CD4-positive, alpha-beta T cell treated with Interferon alpha-2 for 1 hour (primary cell): ENCODE measurements at regions not wholly inside any gene's neighbourhood (a gene's known extent, or its start where the extent isn't known, plus 50 kb on each side); places are given as distances from the start of the nearest gene placed in this dataset.
"Not testable (repeated sequence)": the region's sequence is repeated elsewhere in the genome, so short reads cannot be mapped to it uniquely, and the experiment has no call there.

Experiments
- DNase-seq, 2 donors: peaks; one replicate each; pipeline ENCODE4 v3.0.0-alpha.2; 2020 to 2022

DNA sequence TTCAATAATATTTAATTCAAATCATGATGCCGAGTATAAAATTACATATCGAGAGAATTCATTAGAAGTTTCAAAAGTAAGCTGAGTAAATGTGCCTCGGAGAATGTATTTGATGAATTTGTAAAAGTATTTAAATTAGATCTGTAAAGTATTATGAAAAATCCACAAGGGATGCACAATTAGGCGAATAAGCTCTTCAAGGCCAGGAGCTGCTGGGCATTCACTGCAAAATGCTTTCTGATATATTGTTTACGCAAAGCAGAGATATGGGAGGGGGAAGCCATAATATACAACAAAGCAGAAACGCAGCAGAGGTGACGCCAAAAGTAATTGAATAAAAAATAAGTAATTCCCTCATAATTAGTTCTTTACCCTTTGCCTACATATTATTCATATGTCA is 1121.5 kb upstream of the TENM3 start:
- DNase-seq: no peak

DNA sequence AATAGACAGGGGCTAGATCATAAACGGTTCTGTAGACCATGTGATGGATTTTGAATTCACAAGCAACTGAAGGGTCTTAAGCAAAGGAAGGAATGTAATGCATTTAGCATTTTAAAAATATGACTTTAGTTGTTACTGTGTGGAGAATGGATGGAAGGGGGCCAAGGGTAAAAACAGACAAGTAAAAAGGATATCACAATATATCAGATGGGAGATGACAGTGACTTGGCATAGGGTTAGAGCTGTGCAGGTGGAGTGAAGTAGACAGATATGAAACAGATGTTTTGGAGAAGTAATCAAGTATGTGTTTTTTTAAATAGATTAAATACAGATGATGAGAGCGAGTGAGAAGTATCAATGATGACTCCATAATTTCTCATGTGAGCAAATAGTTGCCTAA is 1116.0 kb upstream of the TENM3 start:
- no peak for DNase-seq

DNA sequence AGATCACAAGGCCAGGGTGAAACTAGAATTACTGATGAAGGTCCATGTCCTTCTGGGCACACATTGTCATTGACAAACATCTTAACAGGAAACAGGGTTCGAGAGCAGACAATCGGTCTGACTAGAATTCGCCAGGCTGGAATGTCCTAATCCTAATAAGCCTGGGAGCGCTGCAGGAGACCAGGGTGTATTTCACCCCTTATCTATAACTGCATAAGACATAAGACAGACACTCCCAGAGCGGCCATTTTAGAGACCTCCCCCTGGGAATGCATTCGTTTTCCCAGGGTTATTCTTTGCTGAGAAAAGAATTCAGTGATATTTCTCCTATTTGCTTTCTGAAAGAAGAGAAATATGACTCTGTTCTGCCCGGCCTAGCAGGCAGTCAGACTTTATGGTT is 1112.9 kb upstream of the TENM3 start:
- not testable (repeated sequence) for DNase-seq

DNA sequence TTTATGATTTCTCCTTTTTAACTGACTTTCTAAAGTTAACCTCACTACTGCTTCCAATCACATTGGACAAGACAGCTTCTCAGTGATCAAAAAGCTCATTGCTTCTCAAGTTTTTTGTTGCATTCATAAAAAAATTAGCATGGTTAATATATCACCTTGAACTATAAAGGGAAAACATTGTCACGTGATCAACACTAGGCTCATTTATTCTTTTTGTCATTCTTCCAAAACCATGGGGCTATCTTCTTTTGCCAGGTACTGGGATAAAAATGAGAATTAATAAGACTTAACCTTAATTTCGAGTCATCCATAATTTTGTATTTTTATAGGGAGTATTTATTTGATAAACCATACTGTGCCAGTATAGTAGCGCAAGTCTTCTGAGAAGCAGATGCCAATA is 1105.9 kb upstream of the TENM3 start:
- DNase-seq: no peak

DNA sequence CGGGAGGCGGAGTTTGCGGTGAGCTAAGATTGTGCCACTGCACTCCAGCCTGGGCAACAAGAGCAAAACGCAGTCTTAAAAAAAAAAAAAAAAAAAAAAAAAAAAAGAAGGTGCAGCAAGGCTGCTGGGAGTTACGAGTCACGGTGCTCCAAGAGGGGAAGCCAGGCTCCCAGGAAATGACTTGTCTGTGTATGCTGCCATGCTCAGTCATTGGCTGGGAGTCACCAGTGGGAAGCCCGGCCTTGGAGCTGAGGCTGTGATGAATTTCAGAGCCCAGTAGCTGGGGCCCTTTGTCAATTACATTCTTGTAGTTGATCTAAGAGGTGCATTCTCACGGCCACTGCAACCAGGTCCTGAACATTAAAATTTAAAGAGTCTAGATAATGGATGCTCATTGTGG is 1105.1 kb upstream of the TENM3 start:
- DNase-seq: no peak

DNA sequence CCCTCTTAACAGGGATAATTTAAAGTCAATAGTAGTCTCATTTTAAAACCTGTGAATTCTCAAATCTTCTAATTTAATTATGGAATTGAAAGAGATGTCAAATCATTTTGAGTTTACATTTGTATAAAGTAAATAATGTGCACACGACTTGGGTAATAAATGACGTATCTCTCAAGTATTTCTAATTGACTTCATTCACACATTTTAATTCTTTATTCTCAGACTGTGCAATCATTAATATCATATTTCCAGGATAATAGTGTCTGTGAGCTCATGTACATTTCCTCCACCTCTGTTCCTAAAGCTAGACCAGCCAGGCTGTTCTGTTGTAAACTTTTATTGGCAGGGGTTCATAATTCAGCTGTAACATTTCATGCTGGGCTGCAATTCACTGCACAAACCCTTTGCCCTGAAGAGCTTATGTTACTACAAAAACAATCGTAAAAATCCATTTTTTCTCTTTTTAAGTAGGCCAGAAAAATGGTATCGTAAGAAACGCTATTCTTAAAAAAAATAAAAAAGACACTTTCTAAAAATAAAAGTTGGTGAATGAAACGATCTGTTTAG is 1103.1 kb upstream of the TENM3 start:
- no peak for DNase-seq

DNA sequence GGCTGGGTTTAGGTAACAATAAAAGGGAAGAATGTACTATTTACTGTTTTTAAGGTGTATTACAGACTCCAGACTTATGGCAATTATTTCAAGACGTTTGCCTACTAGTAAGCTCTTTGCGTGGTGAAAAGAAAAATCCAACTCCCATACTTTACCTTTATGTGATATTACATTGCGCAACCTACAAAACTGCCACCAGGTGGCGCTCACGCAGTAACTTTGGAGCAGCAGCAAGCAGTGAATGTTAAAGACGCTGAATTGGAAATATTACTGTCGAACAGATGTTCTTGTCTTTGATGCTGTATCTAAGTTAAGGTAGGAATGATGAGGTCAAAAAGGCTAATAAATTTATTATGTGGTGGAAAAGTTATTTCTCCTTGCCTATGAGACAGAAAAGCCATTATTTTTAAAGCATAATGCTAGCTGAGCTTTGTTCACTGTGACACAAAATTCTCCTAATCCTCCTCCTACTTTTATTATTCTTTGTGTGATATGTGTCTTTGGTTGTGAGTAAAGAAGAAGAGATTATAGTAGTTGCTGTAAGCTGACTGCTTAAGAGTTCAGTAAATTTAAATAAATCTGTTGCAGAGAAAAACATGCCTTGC is 1099.8 kb upstream of the TENM3 start:
- peak; percentile 46 to 65 for DNase-seq

DNA sequence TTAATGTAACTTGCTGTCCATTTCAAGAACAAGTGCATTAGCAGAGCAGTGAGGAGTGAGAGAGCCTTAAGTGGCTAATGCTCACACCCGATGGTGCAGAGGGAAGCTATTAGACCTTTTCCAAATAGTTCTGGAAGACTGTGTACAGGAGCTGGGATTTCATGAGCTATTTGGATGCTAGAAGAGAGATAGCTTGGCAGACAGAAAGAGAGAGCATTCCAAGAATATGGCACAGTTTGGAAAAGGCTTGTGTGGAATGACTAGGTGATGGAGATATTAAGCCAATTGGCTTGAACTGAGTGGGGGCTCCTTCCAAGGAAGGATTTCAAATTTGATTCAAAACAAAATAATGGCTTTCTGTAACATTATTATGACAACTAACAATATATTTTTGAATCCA is 1097.2 kb upstream of the TENM3 start:
- no peak for DNase-seq

DNA sequence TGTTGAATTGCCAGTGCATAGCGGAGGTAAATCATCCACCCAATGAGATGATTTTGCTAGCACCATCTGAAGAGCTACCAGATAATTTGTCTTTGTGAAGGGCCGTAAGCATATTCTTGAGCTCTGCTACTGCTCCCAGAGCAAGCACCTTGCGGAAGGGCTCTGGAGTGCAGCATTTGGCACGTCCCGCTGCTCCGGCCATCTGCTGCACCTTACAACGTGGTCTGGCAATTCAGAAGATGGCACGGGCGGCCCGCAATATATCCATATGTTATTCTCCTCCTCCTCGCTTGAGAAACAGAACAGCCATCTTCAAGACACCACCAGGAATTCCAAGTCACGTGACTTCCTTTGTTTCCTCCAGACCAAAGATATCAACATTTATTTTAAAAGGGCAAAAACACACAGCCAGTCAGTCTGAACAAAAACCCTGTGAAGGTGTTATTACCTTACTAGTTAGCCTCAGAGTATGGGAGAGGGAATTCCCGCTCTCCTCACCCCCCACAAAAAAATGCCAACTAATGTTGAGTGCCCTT is 1095.7 kb upstream of the TENM3 start:
- no peak for DNase-seq

DNA sequence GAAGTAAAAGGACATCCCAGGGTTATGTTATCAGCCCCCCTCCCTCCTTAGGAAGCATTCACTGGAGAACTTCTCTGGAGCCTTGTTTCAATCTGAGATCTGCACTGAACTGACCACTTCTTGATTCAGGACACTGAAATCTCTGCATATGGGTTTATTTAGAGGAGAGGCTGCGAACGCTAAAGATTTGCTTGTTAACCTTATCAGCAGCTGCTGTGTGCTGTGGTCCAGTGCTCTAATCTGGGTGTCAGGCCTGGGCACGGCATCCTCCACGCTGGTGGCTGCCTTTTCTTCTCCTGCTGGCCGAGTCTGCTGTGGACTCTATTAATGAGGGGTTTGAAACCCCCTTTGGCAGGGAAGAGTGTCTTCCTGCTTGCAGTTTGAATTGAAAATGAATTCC is 1094.7 kb upstream of the TENM3 start:
- no peak for DNase-seq

DNA sequence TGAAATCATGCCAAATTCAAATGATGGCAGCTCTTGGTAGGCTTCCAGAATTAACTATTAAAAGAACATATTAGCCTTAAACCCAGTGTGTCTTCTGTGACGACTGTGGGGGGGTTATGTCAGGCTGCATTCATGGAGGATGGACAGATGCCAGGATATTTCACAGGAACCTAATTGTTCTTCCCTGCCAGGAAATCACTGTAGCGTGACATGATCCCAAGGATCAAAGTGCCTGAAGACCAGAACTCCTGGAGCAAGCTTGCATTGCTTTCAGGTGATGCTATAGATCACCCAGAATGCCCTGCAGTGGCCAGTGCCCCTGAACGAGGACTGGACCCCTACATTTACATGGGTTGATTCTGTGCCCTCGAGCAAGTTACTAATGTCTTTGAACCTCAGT is 1093.0 kb upstream of the TENM3 start:
- no peak for DNase-seq

DNA sequence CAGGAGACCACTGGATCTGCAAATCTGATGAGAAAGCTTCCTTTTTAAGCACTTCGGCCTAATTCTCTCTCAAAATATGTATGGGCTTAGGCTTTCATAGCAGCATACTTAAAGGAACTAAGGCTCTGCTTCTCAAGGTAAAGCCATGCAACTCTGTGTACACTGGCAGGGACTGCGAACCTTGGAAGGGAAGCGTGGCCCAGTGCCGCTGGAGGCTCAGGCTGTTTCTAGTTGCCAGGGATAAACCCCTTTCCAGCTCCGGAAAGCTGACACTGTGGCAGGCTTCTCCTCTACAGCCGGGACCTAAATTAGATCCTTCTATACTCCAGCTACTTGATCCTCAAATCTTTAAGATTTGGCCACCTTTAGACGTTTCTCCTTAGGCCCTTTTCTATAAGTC is 1091.3 kb upstream of the TENM3 start:
- no peak for DNase-seq

DNA sequence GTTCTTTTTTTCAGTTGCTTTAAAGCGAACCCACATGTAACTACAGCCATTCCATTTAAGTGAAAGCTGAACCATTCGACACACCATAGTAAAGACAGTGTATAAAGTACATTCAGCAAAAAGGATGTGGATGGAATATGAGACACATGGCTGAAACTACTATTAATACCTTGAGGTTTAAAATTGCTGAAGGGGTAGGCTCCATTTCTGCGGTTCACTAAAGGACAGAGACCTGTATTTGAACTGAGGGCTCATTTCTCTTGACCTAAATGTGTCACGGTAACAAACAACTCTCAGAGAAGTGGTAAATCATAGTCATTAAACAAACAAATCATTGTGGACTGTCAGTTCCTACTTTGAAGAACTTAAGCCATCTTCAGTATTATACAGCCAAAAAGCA is 1085.6 kb upstream of the TENM3 start:
- no peak for DNase-seq

DNA sequence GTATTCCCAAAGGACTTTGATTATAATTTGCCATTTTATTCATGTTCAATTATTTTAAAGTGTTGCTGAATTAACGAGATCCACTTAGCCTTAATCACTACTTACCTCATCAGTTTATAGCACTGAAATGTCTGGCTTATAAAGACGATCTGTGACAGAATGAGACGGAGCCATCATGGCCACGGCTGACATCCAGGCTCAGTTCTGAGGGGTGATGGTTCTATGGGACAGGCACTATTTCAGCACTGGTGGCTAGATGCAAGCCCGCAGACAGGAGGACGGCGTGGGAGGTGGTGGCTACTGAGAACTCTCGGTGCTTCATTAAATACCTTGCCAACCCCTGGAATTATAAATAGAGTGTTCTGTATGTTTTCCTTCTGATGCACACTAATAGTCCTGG is 1084.2 kb upstream of the TENM3 start:
- DNase-seq: no peak

DNA sequence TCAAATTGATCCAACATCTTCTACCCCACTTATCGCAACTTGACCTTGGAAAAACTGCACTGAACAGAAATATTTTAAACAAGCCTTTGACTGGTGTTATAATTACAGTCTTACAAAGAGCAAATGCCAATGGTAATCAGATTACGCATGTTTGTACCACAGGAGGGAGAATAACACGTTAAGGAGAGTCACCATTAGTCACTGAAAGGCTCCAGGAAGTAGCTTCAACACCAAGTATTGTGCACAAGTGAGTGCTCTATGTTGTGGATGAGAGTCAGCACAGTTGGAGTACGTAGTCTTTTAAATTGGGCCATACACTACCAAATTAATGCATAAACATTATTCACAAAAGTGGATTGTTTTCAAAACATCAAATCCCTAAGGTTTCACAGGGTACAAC is 1081.5 kb upstream of the TENM3 start:
- DNase-seq: no peak

DNA sequence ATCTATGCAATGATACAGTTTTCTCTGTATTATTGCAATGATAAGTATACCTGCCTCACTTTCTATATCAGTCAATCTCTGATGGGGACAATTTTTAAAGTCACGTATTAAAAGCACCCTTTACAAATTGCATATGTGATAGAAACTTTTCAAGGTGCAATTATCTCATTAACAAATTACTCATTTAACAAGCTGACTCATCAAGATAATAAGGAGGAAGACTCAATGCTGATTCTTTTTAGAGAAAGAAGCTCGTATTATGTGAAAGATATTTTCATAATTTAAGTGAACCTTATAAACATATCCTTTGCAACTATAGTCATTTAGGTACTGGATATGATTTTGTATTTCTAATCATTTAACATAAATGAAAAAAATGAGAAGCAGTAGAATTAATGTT is 1080.9 kb upstream of the TENM3 start:
- no peak for DNase-seq

DNA sequence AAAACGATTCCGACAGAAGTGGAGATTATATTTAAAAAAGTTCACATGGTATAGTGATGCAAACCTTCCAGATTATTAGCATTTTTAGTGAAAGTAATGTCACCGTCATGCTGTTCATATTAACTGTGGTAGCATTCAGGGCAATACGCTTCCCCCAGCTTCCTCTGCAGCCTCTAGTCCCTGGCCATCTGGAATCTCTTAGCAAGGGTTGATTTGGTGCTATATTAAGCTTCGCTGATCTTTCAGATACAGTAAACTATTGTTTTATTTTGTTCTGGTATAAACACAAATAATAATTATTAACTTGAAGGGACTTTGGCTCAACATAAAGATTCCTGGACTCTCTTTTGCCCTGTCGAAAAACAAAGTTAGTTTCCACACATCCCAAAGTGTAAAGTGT is 1080.5 kb upstream of the TENM3 start:
- DNase-seq: no peak

DNA sequence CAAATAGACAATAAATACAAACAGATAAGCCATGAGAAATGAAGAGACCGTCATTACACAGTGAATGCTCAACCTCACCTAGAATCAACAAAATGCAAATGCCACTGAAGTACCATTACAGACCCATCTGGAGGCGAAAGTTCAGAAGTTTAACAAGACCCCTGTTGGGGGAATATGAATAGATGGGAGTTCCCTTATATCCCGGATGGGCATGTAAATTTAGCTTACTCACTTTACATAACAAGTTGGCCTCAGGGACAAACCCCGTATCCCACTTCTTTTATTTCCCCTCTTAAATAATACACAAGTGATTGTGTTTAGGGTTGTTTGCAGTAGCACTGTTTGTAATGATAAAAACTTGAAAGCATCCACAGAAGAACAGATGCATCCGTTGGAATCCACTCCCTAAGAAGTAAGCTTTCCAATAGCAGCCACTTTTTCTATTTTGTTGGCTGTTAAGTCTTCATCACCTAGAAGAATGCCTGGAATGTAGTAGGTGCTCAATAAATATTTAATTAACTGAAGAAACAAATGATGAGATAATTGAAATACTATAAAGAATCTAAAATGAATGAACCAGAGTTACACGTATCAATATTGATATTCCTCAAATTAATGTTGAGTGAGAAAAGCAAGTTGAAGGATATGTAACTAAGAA is 1076.3 kb upstream of the TENM3 start:
- DNase-seq: no peak

DNA sequence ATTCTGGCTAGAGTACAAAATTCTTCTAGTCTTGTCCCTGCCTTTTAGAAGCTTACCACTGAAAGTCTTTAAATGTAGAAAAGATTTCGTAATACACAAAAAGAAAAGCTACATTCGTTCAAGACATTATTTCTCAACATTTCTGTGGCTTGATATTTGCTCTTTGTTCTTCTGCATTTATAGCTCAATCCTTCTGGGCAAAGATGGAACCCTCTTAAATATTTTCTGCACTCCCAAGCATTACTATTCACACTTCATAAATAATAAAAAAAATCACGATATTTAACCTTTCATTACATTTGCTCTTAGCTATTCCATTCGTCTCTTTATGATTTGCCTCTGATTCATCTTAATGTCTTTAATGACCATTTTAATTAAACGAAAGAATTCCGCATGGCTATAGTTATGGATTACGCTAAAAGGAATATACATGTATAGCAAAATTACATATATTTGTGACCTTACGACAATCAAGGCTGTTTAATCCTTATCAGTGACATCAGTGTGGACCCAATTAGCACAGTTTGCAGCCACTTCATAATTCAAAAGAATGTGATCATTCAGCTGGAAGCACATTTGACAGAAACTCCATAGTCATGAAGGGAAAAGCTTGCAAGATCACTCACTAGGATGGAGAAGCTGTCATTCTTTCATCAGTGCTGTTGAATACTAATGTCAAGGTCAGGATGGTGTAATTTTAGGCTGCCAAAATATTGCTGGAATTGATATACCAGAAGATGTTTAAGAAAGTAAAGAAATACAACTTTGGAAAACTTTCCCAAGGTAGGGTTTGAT is 1075.0 kb upstream of the TENM3 start:
- DNase-seq: no peak

DNA sequence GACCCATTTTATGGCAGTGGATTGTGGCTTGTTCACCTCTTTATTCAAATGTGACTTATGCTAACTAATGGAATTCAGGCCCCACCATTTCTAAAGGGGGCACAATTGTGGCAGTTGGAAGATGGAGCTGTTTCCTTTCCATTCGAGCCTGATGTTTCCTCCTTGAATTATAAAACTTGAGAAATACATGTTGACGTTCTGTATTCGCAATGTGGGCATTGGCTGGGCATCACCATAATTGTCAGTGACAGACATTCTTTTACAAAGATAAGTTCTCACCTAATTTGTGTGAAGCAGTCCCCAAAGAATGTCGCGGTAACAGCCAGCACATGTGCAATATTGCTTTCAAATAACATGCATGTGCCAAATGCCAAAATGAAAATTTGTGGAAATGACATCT is 1070.2 kb upstream of the TENM3 start:
- DNase-seq: no peak

DNA sequence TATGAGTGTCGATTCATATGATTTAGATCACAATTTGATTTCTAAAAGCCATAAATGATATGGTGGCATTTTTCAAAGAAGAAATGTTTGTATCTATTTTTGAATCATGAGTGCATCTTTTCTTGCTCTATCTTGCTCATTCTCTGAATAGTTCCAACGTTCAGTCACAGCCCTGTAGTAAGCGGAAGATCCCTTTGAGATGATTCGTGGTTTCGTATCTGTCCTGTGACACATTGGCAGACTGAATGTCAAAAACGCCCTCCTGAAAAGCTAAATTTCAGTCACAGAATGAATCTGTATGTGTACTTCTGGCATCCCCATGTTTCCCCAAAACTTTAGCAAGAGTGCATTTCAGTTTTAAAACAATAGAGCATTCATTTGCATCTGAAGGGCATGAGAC is 1066.9 kb upstream of the TENM3 start:
- no peak for DNase-seq

DNA sequence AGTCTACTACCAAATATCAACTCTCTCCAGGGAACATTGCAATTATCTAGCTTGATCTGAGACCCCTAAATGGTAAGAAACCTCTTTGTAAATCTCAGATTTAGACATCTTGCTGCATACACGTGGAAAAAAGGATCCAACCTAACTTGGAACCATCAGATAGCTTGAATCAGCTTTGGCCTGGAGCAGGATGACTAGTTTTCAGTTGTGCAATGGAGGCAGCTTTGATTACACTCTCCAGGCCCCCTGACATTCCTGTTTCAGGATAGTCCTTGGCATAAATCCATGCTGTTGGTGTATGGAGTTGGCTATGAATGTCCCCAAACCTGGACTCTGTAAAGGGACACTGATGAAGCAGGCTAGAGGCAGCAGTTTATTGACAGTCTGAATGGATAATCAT is 1061.9 kb upstream of the TENM3 start:
- DNase-seq: no peak

DNA sequence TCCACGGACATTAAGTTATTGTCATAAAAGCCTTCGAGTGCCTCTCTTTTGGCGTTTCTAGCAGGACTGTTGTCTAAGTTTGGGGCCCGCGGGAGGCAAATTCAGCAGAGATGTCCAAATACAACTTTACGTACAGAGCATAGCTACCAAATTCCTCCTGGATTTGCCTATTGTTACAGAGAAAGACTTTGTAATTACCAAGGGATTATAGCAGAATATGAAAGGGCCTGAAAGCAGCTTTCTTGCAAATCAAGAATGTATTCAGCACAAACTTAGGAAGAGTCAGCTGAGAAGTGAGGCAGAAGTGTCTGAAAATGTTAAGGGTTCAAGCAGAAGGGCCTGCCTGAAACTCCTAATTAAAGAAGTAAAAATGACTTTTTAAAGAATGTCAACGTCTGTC is 1053.5 kb upstream of the TENM3 start:
- no peak for DNase-seq
